A673 (cell line): ENCODE measurements at regions not wholly inside any gene's neighbourhood (a gene's known extent, or its start where the extent isn't known, plus 50 kb on each side); places are given as distances from the start of the nearest gene placed in this dataset.

Source experiments
- EZH2 ChIP-seq: fragments of 200-600 bp; sonication (generic); IDR thresholded peaks from 2 replicates; pipeline ENCODE4 v1.6.1; 2017; ENCODE audit warnings: borderline replicate concordance, low read depth, mild to moderate bottlenecking, mixed read lengths, antibody characterized with exemption, low read length; ENCODE audit not compliant: poor library complexity, severe bottlenecking
- TF ChIP-seq, protein P1 (sequence below): fragments of 300-800, 200-600 bp; sonication (generic); conservative IDR thresholded peaks from 2 replicates; pipeline ENCODE4 v1.5.1; 2017; ENCODE audit warnings: low read depth, mild to moderate bottlenecking, antibody characterized with exemption, low read length, moderate library complexity, mixed read lengths

DNA sequence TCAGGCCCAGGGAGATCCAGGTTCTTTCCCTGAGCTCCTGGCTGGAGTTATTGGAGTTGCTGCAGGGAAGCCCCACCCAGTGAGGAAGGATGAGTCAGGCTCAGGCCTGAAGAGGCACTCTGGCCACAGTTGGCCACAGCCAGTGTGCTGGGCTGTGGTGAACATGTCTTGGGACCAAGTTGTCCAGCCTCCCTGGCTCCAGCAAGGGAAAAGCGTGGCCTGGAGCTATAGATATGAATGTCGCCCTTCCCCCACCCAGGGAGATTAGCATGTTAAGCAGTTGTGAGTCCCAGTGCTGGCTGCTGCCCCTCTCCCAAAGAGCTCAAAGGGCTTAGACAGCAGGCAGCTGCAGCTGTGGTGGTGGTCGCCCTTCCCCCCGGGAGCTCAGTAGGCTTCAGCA lies 963.2 kb downstream of the ROBO2 start:
- no peak for TF ChIP-seq EZH2
- TF ChIP-seq, protein P1, sequence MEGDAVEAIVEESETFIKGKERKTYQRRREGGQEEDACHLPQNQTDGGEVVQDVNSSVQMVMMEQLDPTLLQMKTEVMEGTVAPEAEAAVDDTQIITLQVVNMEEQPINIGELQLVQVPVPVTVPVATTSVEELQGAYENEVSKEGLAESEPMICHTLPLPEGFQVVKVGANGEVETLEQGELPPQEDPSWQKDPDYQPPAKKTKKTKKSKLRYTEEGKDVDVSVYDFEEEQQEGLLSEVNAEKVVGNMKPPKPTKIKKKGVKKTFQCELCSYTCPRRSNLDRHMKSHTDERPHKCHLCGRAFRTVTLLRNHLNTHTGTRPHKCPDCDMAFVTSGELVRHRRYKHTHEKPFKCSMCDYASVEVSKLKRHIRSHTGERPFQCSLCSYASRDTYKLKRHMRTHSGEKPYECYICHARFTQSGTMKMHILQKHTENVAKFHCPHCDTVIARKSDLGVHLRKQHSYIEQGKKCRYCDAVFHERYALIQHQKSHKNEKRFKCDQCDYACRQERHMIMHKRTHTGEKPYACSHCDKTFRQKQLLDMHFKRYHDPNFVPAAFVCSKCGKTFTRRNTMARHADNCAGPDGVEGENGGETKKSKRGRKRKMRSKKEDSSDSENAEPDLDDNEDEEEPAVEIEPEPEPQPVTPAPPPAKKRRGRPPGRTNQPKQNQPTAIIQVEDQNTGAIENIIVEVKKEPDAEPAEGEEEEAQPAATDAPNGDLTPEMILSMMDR, result no peak
